T-helper 2 cell treated with Interferon-gamma antibody and Interleukin-4, amounts not matched to agents 5 μg/mL and 100 μg/mL, for 36 hours (primary cell): ENCODE measurements at regions not wholly inside any gene's neighbourhood (a gene's known extent, or its start where the extent isn't known, plus 50 kb on each side); places are given as distances from the start of the nearest gene placed in this dataset.

Experiments used
- DNase-seq: peaks from one replicate; pipeline ENCODE4 v3.0.0; 2021; ENCODE audit warnings: low spot score
- H3K27ac Mint-ChIP-seq: one replicate; pipeline ENCODE4 v1.8.0; 2021; ENCODE audit warnings: mild to moderate bottlenecking, mixed read lengths
- H3K27me3 Mint-ChIP-seq: one replicate; pipeline ENCODE4 v1.8.0; 2021; ENCODE audit warnings: low read depth, mixed read lengths
- H3K36me3 Mint-ChIP-seq: one replicate; pipeline ENCODE4 v1.8.0; 2021; ENCODE audit warnings: low read depth, mixed read lengths
- H3K4me1 Mint-ChIP-seq: one replicate; pipeline ENCODE4 v1.8.0; 2021; ENCODE audit warnings: low read depth, mixed read lengths
- H3K4me3 Mint-ChIP-seq: one replicate; pipeline ENCODE4 v1.8.0; 2022; ENCODE audit warnings: mild to moderate bottlenecking, moderate library complexity, mixed read lengths
- H3K9me3 Mint-ChIP-seq: one replicate; pipeline ENCODE4 v1.8.0; 2021; ENCODE audit warnings: mixed read lengths

DNA sequence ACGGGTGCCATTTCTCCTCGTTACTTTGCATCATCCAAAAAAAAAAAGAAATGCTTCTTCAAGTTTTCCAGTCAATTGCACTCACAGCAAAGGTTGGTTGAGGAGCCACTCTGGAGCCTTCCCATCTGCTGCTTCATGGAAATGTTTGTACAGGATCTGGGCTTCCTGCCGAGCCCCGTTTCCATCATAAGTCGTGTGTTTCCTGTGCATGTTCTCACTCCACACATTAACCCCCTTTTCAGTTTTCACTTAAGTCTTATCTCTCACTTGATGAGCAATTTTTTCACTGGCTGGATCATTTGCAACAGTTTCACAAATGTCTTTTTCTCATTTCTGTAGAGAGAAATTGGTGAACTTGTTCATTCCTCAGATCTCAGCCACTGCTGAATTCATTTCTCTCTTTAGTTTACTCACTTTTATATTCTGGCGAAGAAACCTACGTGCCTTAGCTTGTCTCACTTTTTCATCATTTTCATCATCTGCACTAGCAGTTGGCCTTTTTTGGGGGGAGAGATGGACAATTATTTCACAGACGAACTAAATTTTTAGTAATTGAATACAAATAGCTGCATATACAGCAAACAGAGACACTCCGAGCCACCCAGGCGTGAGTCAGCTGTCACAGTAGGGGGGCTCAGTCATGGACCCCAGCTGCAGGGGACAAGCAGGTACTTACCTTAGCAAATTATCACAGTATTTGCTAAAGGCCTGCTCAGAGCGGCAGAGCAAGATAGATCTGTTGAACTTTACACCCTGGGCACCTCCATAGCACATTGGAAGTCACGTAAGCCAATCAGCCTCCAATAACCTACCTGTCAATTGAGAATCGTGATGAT lies 750.8 kb upstream of the ID2 start:
- peak overlapping the region; percentile 88 for H3K27ac Mint-ChIP-seq
- peak; percentile 56 for DNase-seq
- H3K36me3 Mint-ChIP-seq, result peaks cover 24% of the 10 kb centered on the region
- no peaks in the 10 kb centered on the region for H3K27me3 Mint-ChIP-seq
- H3K9me3 Mint-ChIP-seq, result peaks cover 28% of the 10 kb centered on the region
- H3K4me1 Mint-ChIP-seq, result peaks cover 33% of the 10 kb centered on the region
- peak overlapping the region; percentile 66 for H3K4me3 Mint-ChIP-seq

- DNase-seq, result peak; percentile 19
- no peaks in the 10 kb centered on the region for H3K27me3 Mint-ChIP-seq
- H3K4me1 Mint-ChIP-seq, result peaks cover 33% of the 10 kb centered on the region
- peaks cover 24% of the 10 kb centered on the region for H3K36me3 Mint-ChIP-seq
- H3K4me3 Mint-ChIP-seq, result peak overlapping the region; percentile 60
- peaks cover 28% of the 10 kb centered on the region for H3K9me3 Mint-ChIP-seq
- peak overlapping the region; percentile 88 for H3K27ac Mint-ChIP-seq
Measured at GRCh38 chr2:7931808-7932207, 750.0 kb upstream of the ID2 start.

DNA sequence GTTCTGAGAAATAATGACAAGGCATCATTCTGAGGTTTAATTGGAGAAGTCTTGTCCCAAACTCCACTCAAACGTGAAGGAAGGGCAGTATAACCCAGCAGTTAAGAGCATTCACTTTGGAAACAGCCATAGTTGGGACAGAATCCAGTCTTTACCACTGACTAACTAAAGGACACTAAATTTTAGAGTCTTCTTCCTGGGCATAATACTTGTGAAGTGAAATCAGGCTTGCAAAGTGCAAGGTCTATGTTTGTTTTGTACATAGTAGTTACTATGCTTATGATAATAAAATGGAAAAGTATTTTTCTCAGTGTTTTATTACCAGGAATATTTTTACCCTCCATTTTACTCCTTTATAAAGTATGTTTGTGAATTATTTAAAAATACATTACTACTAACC lies 748.2 kb upstream of the ID2 start:
- Mint-ChIP-seq H3K4me3 (peak overlapping the region; percentile 44), H3K36me3 (peaks cover 24% of the 10 kb centered on the region), H3K4me1 (peaks cover 33% of the 10 kb centered on the region), H3K27me3 (no peaks in the 10 kb centered on the region), H3K27ac (peak overlapping the region; percentile 22), H3K9me3 (peaks cover 28% of the 10 kb centered on the region)
- DNase-seq, result no peak

DNA sequence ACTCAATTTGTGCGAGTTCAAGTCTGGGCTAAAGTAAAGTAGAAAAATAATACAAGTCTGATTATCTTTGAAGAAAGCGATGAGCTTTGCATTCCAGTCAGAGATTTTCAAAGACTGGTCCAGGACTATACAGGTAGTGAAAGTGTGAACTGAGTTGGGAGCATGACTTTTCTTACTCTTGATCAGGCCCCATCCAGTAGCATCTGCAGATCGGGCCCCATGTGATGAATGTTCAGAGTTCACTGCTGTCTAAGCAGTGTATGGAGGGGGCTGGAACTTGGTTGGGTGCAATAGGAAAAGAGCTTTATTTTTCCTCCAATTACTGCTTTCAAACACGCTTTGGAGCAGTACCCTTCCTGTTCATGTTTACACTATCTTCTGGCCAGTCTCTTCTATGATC lies 747.4 kb upstream of the ID2 start:
- H3K9me3 Mint-ChIP-seq, result peaks cover 28% of the 10 kb centered on the region
- H3K4me1 Mint-ChIP-seq, result peaks cover 33% of the 10 kb centered on the region
- peaks cover 24% of the 10 kb centered on the region for H3K36me3 Mint-ChIP-seq
- no peak overlapping the region for H3K4me3 Mint-ChIP-seq
- no peak for DNase-seq
- H3K27me3 Mint-ChIP-seq, result no peaks in the 10 kb centered on the region
- no peak overlapping the region for H3K27ac Mint-ChIP-seq

GRCh38 chr2:7937082-7937481 lies 744.8 kb upstream of the ID2 start:
- Mint-ChIP-seq H3K4me1 (peaks cover 29% of the 10 kb centered on the region), H3K9me3 (peaks cover 22% of the 10 kb centered on the region), H3K36me3 (peaks cover 16% of the 10 kb centered on the region), H3K27me3 (no peaks in the 10 kb centered on the region), H3K27ac (no peak overlapping the region), H3K4me3 (no peak overlapping the region)
- no peak for DNase-seq

DNA sequence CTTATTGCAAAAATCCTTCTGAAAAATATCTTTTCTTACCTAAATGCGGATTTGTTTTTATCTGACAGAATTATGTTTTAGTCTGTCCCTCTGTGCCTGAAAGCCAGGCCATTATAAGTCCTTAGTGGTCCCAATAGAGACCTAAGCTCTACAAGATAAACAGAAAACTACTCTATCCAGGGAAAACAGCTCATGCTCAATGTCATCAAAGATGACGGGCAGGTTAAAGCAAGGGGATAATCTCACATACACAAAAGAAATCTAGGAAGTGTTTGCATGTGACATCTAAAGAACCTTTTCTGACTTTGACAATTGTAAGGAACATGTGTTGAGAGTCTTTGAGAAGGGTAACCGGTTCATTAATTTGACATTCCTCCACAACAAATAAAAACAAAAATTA lies 741.1 kb upstream of the ID2 start:
- H3K27me3 Mint-ChIP-seq, result no peaks in the 10 kb centered on the region
- no peak overlapping the region for H3K4me3 Mint-ChIP-seq
- H3K9me3 Mint-ChIP-seq, result peaks cover 5% of the 10 kb centered on the region
- H3K27ac Mint-ChIP-seq, result no peak overlapping the region
- no peak for DNase-seq
- H3K4me1 Mint-ChIP-seq, result peaks cover 13% of the 10 kb centered on the region
- H3K36me3 Mint-ChIP-seq, result no peaks in the 10 kb centered on the region

- Mint-ChIP-seq H3K27ac (no peak overlapping the region), H3K4me1 (peaks cover 13% of the 10 kb centered on the region), H3K9me3 (peaks cover 5% of the 10 kb centered on the region), H3K27me3 (no peaks in the 10 kb centered on the region), H3K36me3 (no peaks in the 10 kb centered on the region), H3K4me3 (no peak overlapping the region)
- no peak for DNase-seq
Measured at GRCh38 chr2:7943446-7943845, 738.4 kb upstream of the ID2 start.

GRCh38 chr2:7945026-7945425 lies 736.8 kb upstream of the ID2 start:
- H3K27ac Mint-ChIP-seq, result no peak overlapping the region
- peaks cover 5% of the 10 kb centered on the region for H3K9me3 Mint-ChIP-seq
- H3K4me3 Mint-ChIP-seq, result no peak overlapping the region
- peaks cover 8% of the 10 kb centered on the region for H3K4me1 Mint-ChIP-seq
- H3K27me3 Mint-ChIP-seq, result no peaks in the 10 kb centered on the region
- DNase-seq, result no peak
- no peaks in the 10 kb centered on the region for H3K36me3 Mint-ChIP-seq

- Mint-ChIP-seq H3K36me3 (no peaks in the 10 kb centered on the region), H3K27me3 (no peaks in the 10 kb centered on the region), H3K4me1 (no peaks in the 10 kb centered on the region), H3K27ac (no peak overlapping the region), H3K9me3 (no peaks in the 10 kb centered on the region), H3K4me3 (no peak overlapping the region)
- DNase-seq, result no peak
Measured at GRCh38 chr2:7950035-7950612, 731.7 kb upstream of the ID2 start.

GRCh38 chr2:7951001-7951400 lies 730.9 kb upstream of the ID2 start:
- no peak for DNase-seq
- H3K27ac Mint-ChIP-seq, result no peak overlapping the region
- no peak overlapping the region for H3K4me3 Mint-ChIP-seq
- H3K36me3 Mint-ChIP-seq, result no peaks in the 10 kb centered on the region
- no peaks in the 10 kb centered on the region for H3K4me1 Mint-ChIP-seq
- no peaks in the 10 kb centered on the region for H3K9me3 Mint-ChIP-seq
- no peaks in the 10 kb centered on the region for H3K27me3 Mint-ChIP-seq

- Mint-ChIP-seq H3K27me3 (no peaks in the 10 kb centered on the region), H3K4me3 (no peak overlapping the region), H3K9me3 (no peaks in the 10 kb centered on the region), H3K36me3 (no peaks in the 10 kb centered on the region), H3K4me1 (no peaks in the 10 kb centered on the region), H3K27ac (no peak overlapping the region)
- no peak for DNase-seq
Measured at GRCh38 chr2:7951490-7951889, 730.4 kb upstream of the ID2 start.

GRCh38 chr2:7952046-7952745 lies 729.7 kb upstream of the ID2 start:
- DNase-seq, result no peak
- Mint-ChIP-seq H3K27me3 (no peaks in the 10 kb centered on the region), H3K4me3 (no peak overlapping the region), H3K36me3 (no peaks in the 10 kb centered on the region), H3K27ac (no peak overlapping the region), H3K4me1 (no peaks in the 10 kb centered on the region), H3K9me3 (no peaks in the 10 kb centered on the region)

- no peaks in the 10 kb centered on the region for H3K36me3 Mint-ChIP-seq
- H3K27ac Mint-ChIP-seq, result no peak overlapping the region
Measured at GRCh38 chr2:7953195-7953594, 728.7 kb upstream of the ID2 start.

DNA sequence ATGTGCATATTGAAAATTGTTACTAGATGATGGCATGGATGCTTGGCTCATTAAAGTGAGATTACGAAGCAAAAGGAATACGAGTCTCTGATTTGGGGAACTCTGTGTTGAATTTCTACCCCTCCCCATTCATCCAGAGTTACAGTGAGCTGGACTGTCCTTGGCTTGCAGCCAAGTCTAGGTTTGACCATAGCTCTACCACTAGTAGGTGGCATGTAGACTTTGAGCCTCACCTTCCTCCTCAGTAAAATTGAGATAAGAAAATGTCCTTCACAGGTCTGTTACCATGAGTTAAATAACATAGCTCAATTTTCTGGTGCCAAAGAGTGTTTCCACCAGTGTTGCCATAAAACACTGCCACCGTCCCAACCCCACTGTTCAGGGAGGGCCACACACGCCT lies 727.6 kb upstream of the ID2 start:
- H3K9me3 Mint-ChIP-seq, result no peaks in the 10 kb centered on the region
- H3K27ac Mint-ChIP-seq, result no peak overlapping the region

More at GRCh38 chr2:7953195-7953594, 728.7 kb upstream of the ID2 start:
- H3K27me3 Mint-ChIP-seq, result no peaks in the 10 kb centered on the region
- no peaks in the 10 kb centered on the region for H3K9me3 Mint-ChIP-seq
- H3K4me3 Mint-ChIP-seq, result no peak overlapping the region
- no peaks in the 10 kb centered on the region for H3K4me1 Mint-ChIP-seq
- DNase-seq, result no peak

More for the DNA sequence above, 727.6 kb upstream of the ID2 start:
- no peaks in the 10 kb centered on the region for H3K4me1 Mint-ChIP-seq
- no peaks in the 10 kb centered on the region for H3K27me3 Mint-ChIP-seq
- no peak overlapping the region for H3K4me3 Mint-ChIP-seq
- no peaks in the 10 kb centered on the region for H3K36me3 Mint-ChIP-seq
- DNase-seq, result no peak
